ENCODE measurements at regions not wholly inside any gene's neighbourhood (a gene's known extent, or its start where the extent isn't known, plus 50 kb on each side); places are given as distances from the start of the nearest gene placed in this dataset.

DNA sequence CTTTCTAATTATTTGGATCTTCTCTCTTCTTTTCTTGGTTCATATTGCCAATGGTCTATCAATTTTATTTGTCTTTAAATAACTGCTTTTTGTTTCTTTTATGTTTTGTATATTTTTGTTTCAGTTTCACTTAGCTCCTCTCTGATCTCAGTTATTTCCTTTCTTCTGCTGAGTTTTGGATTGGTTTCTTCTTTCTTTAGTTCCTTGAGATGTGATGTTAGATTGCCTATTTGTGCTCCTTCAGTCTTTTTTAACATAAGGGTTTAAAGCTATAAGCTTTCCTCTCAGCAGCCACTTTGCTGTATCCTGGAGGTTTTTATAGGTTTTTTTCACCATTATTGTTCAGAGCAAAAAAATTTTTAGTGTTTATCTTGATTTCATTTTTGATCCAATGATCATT lies 351.6 kb downstream of the KDM5D start:
- Histone ChIP-seq H3K4me1 (ENCODE audit: insufficient read depth, low read length) (no peaks in the 10 kb centered on the region), H3K27me3 (ENCODE audit: control insufficient read depth in 1 of 2, insufficient read depth in 2 of 2, low read length in 2 of 2) (no peaks in the 10 kb centered on the region), H3K9me3 (ENCODE audit: control insufficient read depth in 1 of 2, insufficient read depth in 1 of 2, low read length in 2 of 2) (no peaks in the 10 kb centered on the region), H3K4me3 (ENCODE audit: low read length) (no peak overlapping the region), H3K36me3 (ENCODE audit: insufficient read depth, low read length) (no peaks in the 10 kb centered on the region), H3K27ac (ENCODE audit: low read depth in 1 of 2, low read length in 2 of 2) (no peak overlapping the region)
- ChIA-PET POLR2A (interaction anchor here (0.6 to 2.3 kb wide), 3 partner anchors 174 to 352 kb away, joined by 3 to 7 read pairs (median 6); partner anchors contain the start of gene KDM5D), CTCF (no interaction called here)
- H3K4me1 Mint-ChIP-seq (ENCODE audit: low read depth) = peaks cover 19% of the 10 kb centered on the region
- peak in 1 of 14 experiments; percentile 42 for DNase-seq
- TF ChIP-seq, protein P1, sequence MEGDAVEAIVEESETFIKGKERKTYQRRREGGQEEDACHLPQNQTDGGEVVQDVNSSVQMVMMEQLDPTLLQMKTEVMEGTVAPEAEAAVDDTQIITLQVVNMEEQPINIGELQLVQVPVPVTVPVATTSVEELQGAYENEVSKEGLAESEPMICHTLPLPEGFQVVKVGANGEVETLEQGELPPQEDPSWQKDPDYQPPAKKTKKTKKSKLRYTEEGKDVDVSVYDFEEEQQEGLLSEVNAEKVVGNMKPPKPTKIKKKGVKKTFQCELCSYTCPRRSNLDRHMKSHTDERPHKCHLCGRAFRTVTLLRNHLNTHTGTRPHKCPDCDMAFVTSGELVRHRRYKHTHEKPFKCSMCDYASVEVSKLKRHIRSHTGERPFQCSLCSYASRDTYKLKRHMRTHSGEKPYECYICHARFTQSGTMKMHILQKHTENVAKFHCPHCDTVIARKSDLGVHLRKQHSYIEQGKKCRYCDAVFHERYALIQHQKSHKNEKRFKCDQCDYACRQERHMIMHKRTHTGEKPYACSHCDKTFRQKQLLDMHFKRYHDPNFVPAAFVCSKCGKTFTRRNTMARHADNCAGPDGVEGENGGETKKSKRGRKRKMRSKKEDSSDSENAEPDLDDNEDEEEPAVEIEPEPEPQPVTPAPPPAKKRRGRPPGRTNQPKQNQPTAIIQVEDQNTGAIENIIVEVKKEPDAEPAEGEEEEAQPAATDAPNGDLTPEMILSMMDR (IDR thresholded peaks at IDR 0.05) = no peak
- intact Hi-C loops (cut with DNase I, micrococcal nuclease) = no loop called here
- no peaks in the 10 kb centered on the region for H3K27me3 Mint-ChIP-seq
- H3K4me3 Mint-ChIP-seq = peak overlapping the region; percentile 42
- H3K27ac Mint-ChIP-seq = peak overlapping the region; percentile 83
- no peaks in the 10 kb centered on the region for H3K36me3 Mint-ChIP-seq (ENCODE audit: low read depth)
- H3K9me3 Mint-ChIP-seq = no peaks in the 10 kb centered on the region
- ATAC-seq (ENCODE audit: poor library complexity) = no peak

DNA sequence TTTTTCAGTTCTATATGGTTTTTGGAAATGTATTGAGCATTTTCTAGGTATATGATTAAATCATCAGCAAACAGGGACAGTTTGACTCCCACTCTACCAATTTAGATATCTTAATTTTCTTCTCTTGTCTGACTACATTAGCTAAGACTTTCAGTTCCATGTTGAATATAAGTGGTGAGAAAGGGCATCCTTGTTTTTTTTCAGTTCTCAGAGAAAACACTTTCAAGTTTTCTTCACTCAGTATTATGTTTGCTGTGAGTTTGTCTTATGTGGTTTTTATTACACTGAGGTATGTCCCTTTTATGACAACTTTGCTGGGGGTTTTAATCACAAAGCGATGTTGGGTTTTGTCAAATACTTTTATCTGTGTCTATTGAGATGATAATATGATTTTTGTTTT lies 352.6 kb downstream of the KDM5D start:
- TF ChIP-seq, protein P1 (IDR thresholded peaks at IDR 0.05) = no peak
- intact Hi-C loops (cut with DNase I, micrococcal nuclease) = no loop called here
- ATAC-seq (ENCODE audit: poor library complexity) (peak; percentile 49), DNase-seq (peak in 3 of 14 experiments; percentile 5 to 18 (median 8))
- no peaks in the 10 kb centered on the region for H3K27me3 Mint-ChIP-seq
- peak overlapping the region; percentile 21 for H3K4me3 Mint-ChIP-seq
- H3K36me3 Mint-ChIP-seq (ENCODE audit: low read depth) = no peaks in the 10 kb centered on the region
- Histone ChIP-seq H3K4me1 (ENCODE audit: insufficient read depth, low read length) (no peaks in the 10 kb centered on the region), H3K27me3 (ENCODE audit: control insufficient read depth in 1 of 2, insufficient read depth in 2 of 2, low read length in 2 of 2) (no peaks in the 10 kb centered on the region), H3K27ac (ENCODE audit: low read depth in 1 of 2, low read length in 2 of 2) (no peak overlapping the region), H3K9me3 (ENCODE audit: control insufficient read depth in 1 of 2, insufficient read depth in 1 of 2, low read length in 2 of 2) (no peaks in the 10 kb centered on the region), H3K4me3 (ENCODE audit: low read length) (no peak overlapping the region), H3K36me3 (ENCODE audit: insufficient read depth, low read length) (no peaks in the 10 kb centered on the region)
- peaks cover 19% of the 10 kb centered on the region for H3K4me1 Mint-ChIP-seq (ENCODE audit: low read depth)
- H3K27ac Mint-ChIP-seq = peak overlapping the region; percentile 83
- CTCF ChIA-PET = no interaction called here
- POLR2A ChIA-PET = interaction anchor here (1.0 to 2.3 kb wide), 2 partner anchors 127 to 353 kb away, joined by 3 to 7 read pairs; partner anchors contain the start of gene KDM5D
- H3K9me3 Mint-ChIP-seq = no peaks in the 10 kb centered on the region

DNA sequence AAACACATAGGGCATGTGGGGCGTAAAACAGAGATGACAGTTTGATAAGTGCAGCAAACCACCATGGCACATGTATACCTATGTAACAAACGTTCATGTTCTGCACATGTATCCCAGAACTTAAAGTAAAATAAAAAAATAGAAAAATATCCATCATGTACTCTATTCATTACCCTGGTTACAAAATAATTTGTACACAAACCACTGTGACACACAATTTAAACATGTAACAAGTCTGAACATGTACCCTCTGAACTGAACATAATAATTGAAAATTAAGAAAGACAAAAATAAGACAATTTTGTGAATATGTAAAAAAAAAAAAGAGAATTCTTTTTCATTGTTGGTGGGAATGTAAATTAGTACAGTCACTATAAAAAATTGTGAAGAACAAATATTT lies 379.2 kb downstream of the KDM5D start:
- no peaks in the 10 kb centered on the region for H3K4me1 Mint-ChIP-seq (ENCODE audit: low read depth)
- no peaks in the 10 kb centered on the region for H3K27me3 Mint-ChIP-seq
- Histone ChIP-seq H3K4me3 (ENCODE audit: low read length) (no peak overlapping the region), H3K36me3 (ENCODE audit: insufficient read depth, low read length) (no peaks in the 10 kb centered on the region), H3K9me3 (ENCODE audit: control insufficient read depth in 1 of 2, insufficient read depth in 1 of 2, low read length in 2 of 2) (no peaks in the 10 kb centered on the region), H3K27ac (ENCODE audit: low read depth in 1 of 2, low read length in 2 of 2) (no peak overlapping the region), H3K27me3 (ENCODE audit: control insufficient read depth in 1 of 2, insufficient read depth in 2 of 2, low read length in 2 of 2) (no peaks in the 10 kb centered on the region), H3K4me1 (ENCODE audit: insufficient read depth, low read length) (no peaks in the 10 kb centered on the region)
- intact Hi-C loops (cut with DNase I, micrococcal nuclease) = no loop called here
- ChIA-PET CTCF (no interaction called here), POLR2A (no interaction called here)
- H3K27ac Mint-ChIP-seq = no peak overlapping the region
- TF ChIP-seq, protein P1 (IDR thresholded peaks at IDR 0.05) = no peak
- H3K4me3 Mint-ChIP-seq = no peak overlapping the region
- no peaks in the 10 kb centered on the region for H3K9me3 Mint-ChIP-seq
- no peaks in the 10 kb centered on the region for H3K36me3 Mint-ChIP-seq (ENCODE audit: low read depth)
- DNase-seq (no peak), ATAC-seq (ENCODE audit: poor library complexity) (no peak)

Measured in CD4-positive, alpha-beta T cell (primary cell).